GM23338 (cell line): ENCODE measurements at regions not wholly inside any gene's neighbourhood (a gene's known extent, or its start where the extent isn't known, plus 50 kb on each side); places are given as distances from the start of the nearest gene placed in this dataset.
"Not testable (repeated sequence)": the region's sequence is repeated elsewhere in the genome, so short reads cannot be mapped to it uniquely, and the experiment has no call there.

Source experiments
- ATAC-seq: fragments of 200-7000 bp; cut with Tn5 transposase; 3 replicates; pipeline ENCODE4 v1.9.1; 2020
- DNase-seq: peaks from one replicate; pipeline ENCODE4 v3.0.0-alpha.2; 2015; ENCODE audit warnings: low spot score
- H2AFZ ChIP-seq: fragments of 200-600 bp; sonication (generic); 2 replicates; pipeline ENCODE4 v1.8.0; 2016; ENCODE audit warnings: antibody characterized with exemption, mild to moderate bottlenecking, moderate library complexity
- H3F3A ChIP-seq: fragments of 200-600 bp; sonication (generic); replicated peaks from 2 replicates; pipeline ENCODE4 v1.8.0; 2017; ENCODE audit warnings: antibody characterized with exemption, mixed run types, low read depth
- H3K27ac ChIP-seq: fragments of 200-600 bp; sonication (generic); 2 replicates; pipeline ENCODE4 v1.6.1; 2016; ENCODE audit warnings: low read depth
- H3K27me3 ChIP-seq: fragments of 200-600 bp; sonication (generic); 2 replicates; pipeline ENCODE4 v1.8.0; 2016; ENCODE audit warnings: mild to moderate bottlenecking, mixed run types, moderate library complexity; ENCODE audit not compliant: insufficient read depth
- H3K36me3 ChIP-seq: fragments of 200-600 bp; sonication (generic); 2 replicates; pipeline ENCODE4 v1.8.0; 2016; ENCODE audit warnings: mild to moderate bottlenecking; ENCODE audit not compliant: insufficient read depth
- H3K4me1 ChIP-seq: fragments of 200-600 bp; sonication (generic); 2 replicates; pipeline ENCODE4 v1.8.0; 2016; ENCODE audit warnings: mild to moderate bottlenecking, moderate library complexity; ENCODE audit not compliant: insufficient read depth
- H3K4me2 ChIP-seq: fragments of 200-600 bp; sonication (generic); 2 replicates; pipeline ENCODE4 v1.7.1; 2017; ENCODE audit warnings: mixed run types
- H3K4me3 ChIP-seq: fragments of 200-600 bp; sonication (generic); 2 replicates; pipeline ENCODE4 v1.6.1; 2016; ENCODE audit warnings: mixed run types
- H3K79me2 ChIP-seq: fragments of 200-600 bp; sonication (generic); replicated peaks from 2 replicates; pipeline ENCODE4 v1.8.0; 2017; ENCODE audit warnings: mild to moderate bottlenecking; ENCODE audit not compliant: insufficient read depth
- H3K9me2 ChIP-seq: fragments of 200-600 bp; sonication (generic); 2 replicates; pipeline ENCODE4 v1.8.0; 2017; ENCODE audit not compliant: insufficient read depth
- H4K20me1 ChIP-seq: fragments of 200-600 bp; sonication (generic); replicated peaks from 2 replicates; pipeline ENCODE4 v1.8.0; 2017; ENCODE audit warnings: mild to moderate bottlenecking; ENCODE audit not compliant: insufficient read depth
- H3K27ac Mint-ChIP-seq: 2 replicates; pipeline ENCODE4 v1.8.0; 2020; ENCODE audit warnings: inconsistent platforms, mild to moderate bottlenecking, moderate library complexity, mixed read lengths
- H3K27me3 Mint-ChIP-seq: 3 replicates; pipeline ENCODE4 v1.8.0; 2022; ENCODE audit warnings: low read depth, mild to moderate bottlenecking, moderate library complexity, mixed read lengths, inconsistent platforms; ENCODE audit not compliant: insufficient read depth, poor library complexity
- H3K36me3 Mint-ChIP-seq: 3 replicates; pipeline ENCODE4 v1.8.0; 2021; ENCODE audit warnings: low read depth, mild to moderate bottlenecking, inconsistent platforms, moderate library complexity, mixed read lengths
- H3K4me1 Mint-ChIP-seq: 3 replicates; pipeline ENCODE4 v1.8.0; 2020; ENCODE audit warnings: mild to moderate bottlenecking, inconsistent platforms, mixed read lengths
- H3K4me3 Mint-ChIP-seq: 3 replicates; pipeline ENCODE4 v1.8.0; 2021; ENCODE audit warnings: moderate library complexity, mild to moderate bottlenecking, inconsistent platforms, mixed read lengths
- H3K9me3 Mint-ChIP-seq: 3 replicates; pipeline ENCODE4 v1.8.0; 2020; ENCODE audit warnings: moderate library complexity, mild to moderate bottlenecking, inconsistent platforms, mixed read lengths
- JUNB ChIP-seq: IDR thresholded peaks from one replicate; pipeline ENCODE4 v1.6.1; 2016; ENCODE audit warnings: antibody characterized with exemption; ENCODE audit not compliant: unreplicated experiment
- NANOG ChIP-seq: IDR thresholded peaks from 2 replicates; pipeline ENCODE4 v1.6.1; 2016; ENCODE audit warnings: antibody characterized with exemption, borderline replicate concordance
- ZNF462 ChIP-seq: fragments of 250-450 bp; sonication (Bioruptor Pico); IDR thresholded peaks from 2 replicates; pipeline ENCODE4 v1.5.0; 2020; ENCODE audit warnings: mild to moderate bottlenecking, moderate library complexity

GRCh38 chr1:112815376-112815775 is 100.2 kb upstream of the PPM1J start:
- Histone ChIP-seq H3F3A (peaks cover 11% of the 10 kb centered on the region), H3K9me2 (no peaks in the 10 kb centered on the region), H4K20me1 (no peaks in the 10 kb centered on the region), H3K27me3 (no peaks in the 10 kb centered on the region), H3K79me2 (no peaks in the 10 kb centered on the region; the same call in 1 of the 2 replicates), H3K4me3 (no peak overlapping the region), H3K4me2 (0 out of 2 replicates have a peak overlapping the region, but pooled peaks have one; percentile 39), H2AFZ (no peak overlapping the region; the same call in 1 of the 2 replicates), H3K36me3 (no peaks in the 10 kb centered on the region), H3K4me1 (peaks cover 69% of the 10 kb centered on the region), H3K27ac (peak overlapping the region; percentile 76)
- peaks cover 10% of the 10 kb centered on the region; the same call in 2 of the 3 replicates for H3K36me3 Mint-ChIP-seq
- H3K27ac Mint-ChIP-seq = no peak overlapping the region; the same call in 1 of the 2 replicates
- peaks cover 17% of the 10 kb centered on the region for H3K27me3 Mint-ChIP-seq
- no peak for DNase-seq
- H3K9me3 Mint-ChIP-seq = no peaks in the 10 kb centered on the region; the same call in 2 of the 3 replicates
- no peak for ATAC-seq
- H3K4me1 Mint-ChIP-seq = peaks cover 65% of the 10 kb centered on the region
- TF ChIP-seq ZNF462 (no peak), NANOG (no peak), JUNB (no peak)
- H3K4me3 Mint-ChIP-seq = no peak overlapping the region

GRCh38 chr1:112814645-112815044 is 99.5 kb upstream of the PPM1J start:
- H2AFZ ChIP-seq, H3K36me3 ChIP-seq, H3K79me2 ChIP-seq, H3K27me3 ChIP-seq, H3K9me2 ChIP-seq, H3K27ac Mint-ChIP-seq, H3K4me3 Mint-ChIP-seq, ATAC-seq, H3K4me3 ChIP-seq, H4K20me1 ChIP-seq, H3K9me3 Mint-ChIP-seq, H3K36me3 Mint-ChIP-seq, H3K4me2 ChIP-seq, DNase-seq: not testable (repeated sequence)
- Mint-ChIP-seq H3K27me3 (peaks cover 22% of the 10 kb centered on the region), H3K4me1 (peaks cover 73% of the 10 kb centered on the region)
- peaks cover 11% of the 10 kb centered on the region for H3F3A ChIP-seq
- 0 out of 2 replicates have a peak overlapping the region, but pooled peaks have one; percentile 18 for H3K27ac ChIP-seq
- peaks cover 64% of the 10 kb centered on the region for H3K4me1 ChIP-seq
